ENCODE measurements at regions not wholly inside any gene's neighbourhood (a gene's known extent, or its start where the extent isn't known, plus 50 kb on each side); places are given as distances from the start of the nearest gene placed in this dataset.

DNA sequence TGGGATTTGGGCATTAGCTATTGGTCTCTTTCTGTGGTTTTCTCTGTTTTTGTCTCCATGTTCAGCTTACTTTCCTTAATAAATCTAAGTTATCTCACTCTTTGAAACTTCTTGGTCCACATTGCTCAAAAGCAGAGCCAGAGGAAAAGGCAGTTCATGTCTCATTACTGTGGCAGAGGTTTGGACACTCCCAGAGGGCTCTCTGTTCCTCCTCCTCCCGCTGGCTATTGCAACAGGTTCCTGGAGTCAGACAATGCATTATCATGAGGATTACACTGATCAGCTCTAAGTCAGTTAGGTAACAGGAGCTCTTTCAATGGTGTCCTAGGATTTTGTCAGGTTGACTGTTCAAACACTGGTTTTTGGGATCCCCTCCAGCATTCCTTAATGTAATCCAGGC is 298.8 kb downstream of the NDFIP2 start:
- no peak for TF ChIP-seq CTCF (IDR thresholded peaks at IDR 0.05)
- TF ChIP-seq NFYB (CRISPR knock-in tag; conservative IDR thresholded peaks at IDR 0.05; ENCODE audit: low read depth) = no peak
- no peak for TF ChIP-seq MYBL2 (CRISPR knock-in tag; IDR thresholded peaks at IDR 0.05)
- TF ChIP-seq RORB (CRISPR knock-in tag; IDR thresholded peaks at IDR 0.05) = no peak
- TF ChIP-seq MAX (CRISPR knock-in tag; IDR thresholded peaks at IDR 0.05) = no peak
- no peak for TF ChIP-seq SP1 (CRISPR knock-in tag; conservative IDR thresholded peaks at IDR 0.05)
- no peak for TF ChIP-seq ZNF232 (CRISPR knock-in tag; IDR thresholded peaks at IDR 0.05)
- TF ChIP-seq TEAD1 (CRISPR knock-in tag; IDR thresholded peaks at IDR 0.05) = no peak
- TF ChIP-seq ZNF532 (CRISPR knock-in tag; IDR thresholded peaks at IDR 0.05; ENCODE audit: borderline replicate concordance) = no peak
- TF ChIP-seq, protein P1, sequence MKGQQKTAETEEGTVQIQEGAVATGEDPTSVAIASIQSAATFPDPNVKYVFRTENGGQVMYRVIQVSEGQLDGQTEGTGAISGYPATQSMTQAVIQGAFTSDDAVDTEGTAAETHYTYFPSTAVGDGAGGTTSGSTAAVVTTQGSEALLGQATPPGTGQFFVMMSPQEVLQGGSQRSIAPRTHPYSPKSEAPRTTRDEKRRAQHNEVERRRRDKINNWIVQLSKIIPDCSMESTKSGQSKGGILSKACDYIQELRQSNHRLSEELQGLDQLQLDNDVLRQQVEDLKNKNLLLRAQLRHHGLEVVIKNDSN (CRISPR knock-in tag; IDR thresholded peaks at IDR 0.05) = no peak
